Left ventricle myocardium inferior (tissue), 1 donor: ENCODE measurements at regions not wholly inside any gene's neighbourhood (a gene's known extent, or its start where the extent isn't known, plus 50 kb on each side); places are given as distances from the start of the nearest gene placed in this dataset.

Source experiments
- DNase-seq: peaks from one replicate; pipeline ENCODE4 v3.0.0-alpha.2; 2020
- H3K27ac ChIP-seq: fragments of 200-600 bp; replicated peaks from 2 replicates; pipeline ENCODE4 v1.8.0; 2021
- H3K27me3 ChIP-seq: fragments of 200-600 bp; 2 replicates; pipeline ENCODE4 v1.8.0; 2021; ENCODE audit warnings: low read depth
- H3K36me3 ChIP-seq: fragments of 200-600 bp; 2 replicates; pipeline ENCODE4 v1.8.0; 2021
- H3K4me1 ChIP-seq: fragments of 200-600 bp; 2 replicates; pipeline ENCODE4 v1.8.0; 2021
- H3K4me3 ChIP-seq: fragments of 200-600 bp; 2 replicates; pipeline ENCODE4 v1.8.0; 2021; ENCODE audit warnings: mild to moderate bottlenecking, moderate library complexity
- H3K9me3 ChIP-seq: fragments of 200-600 bp; replicated peaks from 2 replicates; pipeline ENCODE4 v1.8.0; 2021
- CTCF ChIP-seq: fragments of 200-600 bp; IDR thresholded peaks from 2 replicates; pipeline ENCODE4 v1.8.0; 2021; ENCODE audit warnings: antibody characterized with exemption, mild to moderate bottlenecking, borderline replicate concordance
- intact Hi-C: fragments of 100-400 bp; cut with micrococcal nuclease; formaldehyde crosslinking; loops from one replicate; pipeline ENCODE4 v1.11.0; 2022
- donor health status: DM: no; HTN: yes; CAD: no; lungs with severe emphysema.

GRCh38 chr4:58514299-58514698 is 1404.1 kb upstream of the IGFBP7 start:
- Histone ChIP-seq H3K4me3 (no peak overlapping the region), H3K9me3 (no peaks in the 10 kb centered on the region), H3K27me3 (no peaks in the 10 kb centered on the region), H3K4me1 (no peaks in the 10 kb centered on the region), H3K36me3 (no peaks in the 10 kb centered on the region), H3K27ac (no peak overlapping the region)
- no peak for DNase-seq
- intact Hi-C loops, result no loop called here
- TF ChIP-seq CTCF, result no peak

- no peak for DNase-seq
- TF ChIP-seq CTCF, result no peak
- intact Hi-C loops, result no loop called here
These were observed 1400.5 kb upstream of the IGFBP7 start for GRCh38 chr4:58510652-58511051.

DNA sequence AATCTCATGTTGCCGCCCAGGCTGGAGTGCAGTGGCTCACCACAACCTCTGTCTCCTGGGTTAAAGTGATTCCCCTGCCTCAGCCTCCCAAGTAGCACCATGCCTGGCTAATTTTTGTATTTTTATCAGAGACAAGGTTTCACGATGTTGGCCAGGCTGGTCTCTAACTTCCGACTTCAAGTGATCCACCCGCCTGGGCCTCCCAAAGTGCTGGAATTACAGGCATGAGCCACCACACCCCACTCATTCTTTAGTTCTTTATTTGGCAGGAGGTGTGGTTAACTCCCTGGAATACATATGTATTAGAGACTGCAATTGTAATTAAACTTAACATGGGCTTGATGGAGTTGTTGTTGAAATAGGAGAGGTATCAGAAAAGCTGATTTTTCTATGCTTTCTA is 1396.9 kb upstream of the IGFBP7 start:
- no peaks in the 10 kb centered on the region for H3K9me3 ChIP-seq
- H3K36me3 ChIP-seq, result no peaks in the 10 kb centered on the region
- TF ChIP-seq CTCF, result no peak
- H3K4me3 ChIP-seq, result no peak overlapping the region
- intact Hi-C loops, result no loop called here
- no peaks in the 10 kb centered on the region for H3K27me3 ChIP-seq
- no peak overlapping the region for H3K27ac ChIP-seq
- no peak for DNase-seq
- no peaks in the 10 kb centered on the region for H3K4me1 ChIP-seq

More at GRCh38 chr4:58510652-58511051, 1400.5 kb upstream of the IGFBP7 start:
- Histone ChIP-seq H3K27ac (no peak overlapping the region), H3K4me1 (no peaks in the 10 kb centered on the region), H3K36me3 (no peaks in the 10 kb centered on the region), H3K4me3 (no peak overlapping the region), H3K9me3 (no peaks in the 10 kb centered on the region), H3K27me3 (no peaks in the 10 kb centered on the region)

- H3K27ac ChIP-seq, result no peak overlapping the region
- H3K4me1 ChIP-seq, result no peaks in the 10 kb centered on the region
- DNase-seq, result no peak
- H3K27me3 ChIP-seq, result no peaks in the 10 kb centered on the region
- H3K36me3 ChIP-seq, result no peaks in the 10 kb centered on the region
- H3K4me3 ChIP-seq, result no peak overlapping the region
- H3K9me3 ChIP-seq, result no peaks in the 10 kb centered on the region
- TF ChIP-seq CTCF, result no peak
- intact Hi-C loops, result no loop called here
These were observed 1392.7 kb upstream of the IGFBP7 start for GRCh38 chr4:58502839-58503238.

DNA sequence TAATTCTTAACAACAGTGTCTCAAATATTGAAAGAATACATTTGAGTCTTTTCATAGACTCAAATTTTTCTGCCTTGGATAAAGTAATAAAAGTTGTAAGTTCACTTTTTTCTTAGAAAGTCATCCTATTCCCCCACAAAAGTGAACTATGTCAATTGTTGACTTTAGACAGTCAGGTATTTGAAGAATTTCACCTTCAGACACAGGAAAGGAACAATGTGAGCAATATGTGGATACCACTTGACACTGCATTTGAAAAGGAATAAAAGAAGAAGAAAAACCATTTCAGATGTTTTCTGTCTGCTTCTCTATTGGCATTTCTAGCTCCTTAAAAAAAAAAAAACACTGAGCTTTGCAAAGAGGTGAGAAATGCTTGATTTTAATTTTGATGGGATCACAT is 1389.0 kb upstream of the IGFBP7 start:
- no peak for TF ChIP-seq CTCF

DNA sequence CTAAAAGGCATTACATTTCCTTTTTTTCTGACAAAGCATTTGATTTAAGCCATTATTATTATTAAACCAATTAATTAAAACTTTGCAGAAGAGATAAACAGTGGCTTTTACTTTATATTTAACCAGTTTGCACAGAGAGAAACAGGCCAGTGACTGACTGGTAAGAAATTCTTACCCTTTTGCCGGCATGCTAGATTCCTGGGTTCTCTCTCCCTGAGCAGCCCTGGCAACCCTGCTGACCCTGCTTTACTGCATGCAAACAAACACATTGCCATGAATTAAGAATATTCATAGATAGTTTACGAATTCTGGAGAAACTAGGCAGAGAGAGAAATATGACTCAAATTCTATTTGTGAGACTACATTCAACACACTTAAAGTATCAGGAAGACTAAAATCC is 1381.4 kb upstream of the IGFBP7 start:
- DNase-seq, result no peak
- Histone ChIP-seq H3K4me3 (no peak overlapping the region), H3K36me3 (no peaks in the 10 kb centered on the region), H3K9me3 (no peaks in the 10 kb centered on the region), H3K27ac (no peak overlapping the region), H3K4me1 (no peaks in the 10 kb centered on the region), H3K27me3 (no peaks in the 10 kb centered on the region)
- intact Hi-C loops, result no loop called here
- TF ChIP-seq CTCF, result no peak

More for the DNA sequence above, 1389.0 kb upstream of the IGFBP7 start:
- Histone ChIP-seq H3K4me1 (no peaks in the 10 kb centered on the region), H3K36me3 (no peaks in the 10 kb centered on the region), H3K27ac (no peak overlapping the region), H3K9me3 (no peaks in the 10 kb centered on the region), H3K4me3 (no peak overlapping the region), H3K27me3 (no peaks in the 10 kb centered on the region)
- DNase-seq, result no peak
- intact Hi-C loops, result no loop called here
